Activated T-helper 9 cell treated with anti-CD3 and anti-CD28 coated beads, Interleukin-2, amount 50 U/mL, for 16 hours (primary cell): ENCODE measurements at regions not wholly inside any gene's neighbourhood (a gene's known extent, or its start where the extent isn't known, plus 50 kb on each side); places are given as distances from the start of the nearest gene placed in this dataset.
"Not testable (repeated sequence)": the region's sequence is repeated elsewhere in the genome, so short reads cannot be mapped to it uniquely, and the experiment has no call there.

ENCODE experiments used
- DNase-seq: peaks from one replicate; pipeline ENCODE4 v3.0.0-alpha.2; 2020; ENCODE audit warnings: low read depth

DNA sequence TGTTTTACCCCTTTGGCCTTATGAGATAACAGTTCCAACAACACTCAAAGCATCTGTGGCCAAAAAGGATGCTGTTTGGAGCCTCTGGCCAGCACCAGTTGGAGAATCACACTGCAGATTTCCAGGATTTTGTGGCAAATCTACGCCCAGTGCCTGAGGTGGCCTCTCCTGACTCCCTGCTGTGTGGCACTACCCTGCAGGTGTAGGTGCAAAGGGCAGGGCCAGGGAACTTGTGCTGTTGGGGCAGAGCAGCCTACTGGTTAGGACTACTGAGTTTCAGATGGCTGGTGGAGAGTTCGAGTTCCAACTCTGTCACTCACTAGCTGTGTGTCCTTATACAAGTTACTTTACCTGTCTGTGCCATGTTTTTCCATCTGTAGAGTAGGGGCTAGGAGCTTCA lies 170.5 kb downstream of the PTPRU start:
- no peak for DNase-seq

DNA sequence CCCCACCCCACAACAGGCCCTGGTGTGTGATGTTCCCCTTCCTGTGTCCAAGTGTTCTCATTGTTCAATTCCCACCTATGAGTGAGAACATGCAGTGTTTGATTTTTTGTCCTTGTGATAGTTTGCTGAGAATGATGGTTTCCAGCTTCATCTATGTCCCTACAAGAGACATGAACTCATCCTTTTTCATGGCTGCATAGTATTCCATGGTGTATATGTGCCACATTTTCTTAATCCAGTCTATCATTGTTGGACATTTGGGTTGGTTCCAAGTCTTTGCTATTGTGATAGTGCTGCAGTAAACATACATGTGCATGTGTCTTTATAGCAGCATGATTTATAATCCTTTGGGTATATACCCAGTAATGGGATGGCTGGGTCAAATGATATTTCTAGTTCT lies 163.9 kb downstream of the PTPRU start:
- DNase-seq = not testable (repeated sequence)

DNA sequence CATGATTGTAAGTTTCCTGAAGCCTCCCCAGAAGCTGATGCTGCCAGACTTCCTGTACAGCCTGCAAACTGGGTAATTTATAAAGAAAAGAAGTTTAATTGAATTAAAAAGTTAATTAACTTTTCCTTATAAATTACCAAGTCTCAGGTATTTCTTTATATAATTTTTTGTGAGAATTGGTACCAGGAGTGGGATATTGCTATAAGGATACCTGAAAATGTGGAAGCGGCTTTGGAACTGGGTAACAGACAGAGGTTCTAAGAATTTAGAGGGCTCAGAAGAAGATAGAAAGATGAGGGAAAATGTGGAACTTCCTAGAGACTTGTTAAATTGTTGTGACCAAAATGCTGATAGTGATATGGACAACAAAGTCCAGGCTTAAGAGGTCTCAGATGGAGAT lies 163.1 kb downstream of the PTPRU start:
- no peak for DNase-seq

DNA sequence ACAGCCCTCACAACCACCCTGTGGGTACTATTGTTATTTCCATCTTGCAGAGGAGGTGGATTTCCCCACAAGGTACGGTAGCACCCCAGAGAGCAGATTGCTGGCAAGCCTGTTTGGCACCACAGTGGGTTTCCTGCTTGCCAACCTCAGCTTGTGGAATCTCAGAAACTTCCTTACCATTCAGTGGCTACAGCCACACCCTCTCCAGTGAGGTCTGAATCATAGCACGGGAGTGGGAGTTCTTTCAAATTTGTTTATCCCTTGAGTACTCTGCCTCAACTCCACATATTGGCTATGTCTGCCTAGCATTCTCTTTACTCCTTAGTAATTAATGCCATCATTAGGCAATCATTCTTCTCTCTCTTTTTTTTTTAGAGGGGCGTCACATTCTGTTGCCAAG lies 162.1 kb downstream of the PTPRU start:
- DNase-seq = no peak

DNA sequence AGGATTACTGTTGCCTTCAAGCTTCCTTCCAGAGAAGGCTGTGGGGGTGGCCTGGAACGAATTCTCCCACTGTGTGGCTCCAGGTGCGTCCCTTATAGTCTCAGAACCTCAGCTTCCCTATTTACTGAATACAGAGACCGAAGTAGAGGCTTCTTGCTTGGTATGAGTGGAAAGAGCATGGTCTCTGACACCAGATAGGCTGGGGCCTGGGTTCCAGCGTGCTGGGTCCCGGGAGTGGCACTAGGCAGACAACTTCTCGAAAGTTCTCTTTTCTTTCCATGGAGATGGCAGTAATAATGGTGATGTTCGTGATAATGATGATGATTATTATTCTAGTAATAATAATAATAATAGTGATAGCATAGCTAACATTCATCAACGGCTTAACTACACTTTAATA lies 161.7 kb downstream of the PTPRU start:
- no peak for DNase-seq

DNA sequence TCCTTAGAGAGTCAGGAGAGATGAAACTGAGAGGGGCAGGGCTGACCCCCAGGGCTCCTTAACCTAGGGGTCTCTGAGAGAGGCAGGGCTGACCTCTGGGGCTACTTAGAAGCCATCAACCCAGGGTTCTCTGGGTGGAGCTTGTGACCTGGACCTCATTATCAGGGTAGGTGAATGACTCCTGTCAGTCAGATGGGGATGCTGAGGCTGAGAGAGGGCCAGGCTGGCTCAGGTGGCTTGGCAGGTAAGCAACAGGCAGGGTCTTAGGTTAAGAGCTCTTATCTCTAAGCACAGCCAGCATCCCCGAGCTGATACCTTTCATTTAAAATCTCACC lies 160.9 kb downstream of the PTPRU start:
- no peak for DNase-seq

DNA sequence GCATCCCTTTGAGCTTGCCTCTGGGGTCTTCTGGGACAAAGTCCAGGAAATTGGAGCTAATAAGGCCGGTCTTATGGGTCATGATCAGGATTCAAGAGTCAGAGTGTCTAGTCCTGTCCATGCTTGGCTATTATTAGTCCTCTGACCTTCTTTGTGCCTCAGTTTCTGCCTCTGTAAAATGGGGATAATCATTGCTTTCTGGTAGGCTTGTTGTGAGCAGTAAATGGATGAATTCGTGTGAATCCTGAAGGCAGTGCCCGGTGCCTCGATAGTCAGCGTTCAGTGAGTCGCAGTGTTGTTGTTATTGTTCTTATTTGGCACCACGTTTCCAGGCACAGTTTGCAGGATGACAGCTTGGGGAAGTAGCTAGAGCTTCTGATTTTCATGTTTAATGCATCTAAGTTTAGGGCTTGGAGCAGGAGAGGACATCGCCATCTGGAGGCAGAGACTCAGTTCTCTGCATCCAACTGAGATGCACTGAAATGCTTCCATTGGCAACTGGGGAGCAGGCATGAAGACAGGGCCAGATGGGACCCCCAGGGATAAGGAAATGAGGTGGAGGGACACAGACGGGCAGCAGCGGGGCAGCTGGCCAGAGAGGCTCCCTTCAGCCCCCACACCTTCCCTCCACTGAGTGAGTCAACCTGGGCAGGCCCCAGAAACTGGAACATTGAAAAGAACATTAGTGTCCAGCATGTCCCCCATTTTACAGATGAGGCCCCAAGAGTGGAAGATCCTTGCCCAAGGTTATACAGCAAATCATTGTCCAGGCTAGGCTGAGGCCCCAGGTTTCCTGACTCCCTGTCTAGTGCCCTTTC lies 160.3 kb downstream of the PTPRU start:
- no peak for DNase-seq

DNA sequence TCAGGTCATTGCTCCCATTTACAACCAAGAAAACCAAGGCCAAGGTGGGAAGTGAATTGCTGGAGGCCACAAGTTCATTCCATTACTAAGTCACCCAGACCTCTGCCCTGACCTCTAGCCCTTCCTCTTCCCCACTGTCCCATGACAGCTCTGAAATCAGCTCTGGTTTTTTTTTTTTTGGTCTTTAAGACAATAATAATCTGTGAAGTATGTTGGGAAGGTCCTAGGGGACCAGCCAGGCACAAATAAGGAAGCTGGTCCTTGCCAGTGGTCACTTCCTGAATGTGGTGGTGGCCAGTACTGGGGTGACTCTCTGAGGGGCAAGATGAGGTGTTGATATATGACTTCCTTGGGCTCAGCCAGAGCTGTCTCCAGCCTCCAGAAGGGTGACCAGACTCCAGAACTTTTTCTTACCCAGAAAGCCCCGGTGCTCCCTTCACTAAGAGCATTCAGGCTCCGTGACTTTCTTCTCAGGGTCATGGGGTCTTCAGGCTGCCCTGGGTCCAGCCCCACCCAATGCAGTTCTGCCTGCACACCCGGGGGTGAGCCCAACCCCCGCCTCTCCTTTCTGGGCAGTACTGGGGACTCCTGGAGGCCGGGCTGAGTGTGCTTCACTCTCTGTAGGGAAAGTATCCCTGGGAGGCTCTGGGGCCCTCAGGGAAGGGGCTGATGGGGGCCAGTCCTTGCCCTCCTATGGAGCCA lies 159.6 kb downstream of the PTPRU start:
- no peak for DNase-seq

DNA sequence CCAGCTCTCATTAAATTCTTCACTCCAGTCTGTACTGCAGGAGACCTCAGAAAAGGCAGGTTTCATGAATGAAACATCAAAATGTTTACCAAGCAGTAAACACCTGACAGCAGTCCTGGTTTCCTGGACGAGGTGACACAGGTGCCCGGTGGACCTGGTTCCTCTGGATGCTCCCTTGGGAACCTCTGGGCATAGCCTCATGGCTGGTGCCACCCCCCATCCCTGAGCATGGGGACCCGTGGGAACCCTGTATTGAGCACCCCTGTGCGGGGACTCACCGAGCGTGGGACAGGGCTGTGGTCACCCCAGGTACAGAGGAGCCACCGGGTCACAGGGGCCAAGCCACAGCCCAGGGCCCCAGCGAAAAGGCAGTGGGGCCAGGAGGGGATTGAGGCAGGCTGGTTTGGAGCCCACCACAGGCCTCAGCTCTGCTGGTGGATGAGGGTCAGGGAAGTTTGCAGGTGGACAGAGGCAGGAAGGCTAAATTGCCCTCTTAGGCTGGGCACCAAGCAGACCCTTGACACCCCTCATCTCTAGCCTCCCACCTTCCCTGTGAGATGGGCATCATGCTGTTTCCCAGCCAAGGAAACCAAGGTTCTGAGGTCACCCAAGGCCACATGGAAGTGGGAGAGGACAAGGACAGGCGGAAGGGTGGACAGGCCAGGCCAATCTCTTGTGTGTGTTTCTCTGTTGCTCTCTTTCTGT lies 158.4 kb downstream of the PTPRU start:
- DNase-seq = no peak

DNA sequence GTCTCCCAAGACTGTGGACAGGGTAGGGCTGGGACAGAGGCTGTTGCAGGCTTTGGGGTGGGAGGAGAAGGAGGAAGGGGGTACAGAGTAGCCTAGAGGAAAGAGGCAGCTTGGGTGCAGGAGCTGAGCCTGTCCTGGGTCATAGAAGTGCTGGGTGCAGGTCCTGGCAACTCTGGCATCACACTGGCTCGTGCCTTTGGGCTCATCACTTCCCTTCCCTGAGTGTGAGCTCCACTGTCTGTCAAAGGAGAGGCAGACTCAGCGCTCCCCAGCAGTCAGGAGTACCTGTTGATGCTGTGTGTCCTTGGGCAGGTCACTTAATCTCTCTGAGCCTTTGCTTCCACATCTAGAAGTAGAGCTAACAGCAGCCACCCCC lies 157.1 kb downstream of the PTPRU start:
- no peak for DNase-seq

DNA sequence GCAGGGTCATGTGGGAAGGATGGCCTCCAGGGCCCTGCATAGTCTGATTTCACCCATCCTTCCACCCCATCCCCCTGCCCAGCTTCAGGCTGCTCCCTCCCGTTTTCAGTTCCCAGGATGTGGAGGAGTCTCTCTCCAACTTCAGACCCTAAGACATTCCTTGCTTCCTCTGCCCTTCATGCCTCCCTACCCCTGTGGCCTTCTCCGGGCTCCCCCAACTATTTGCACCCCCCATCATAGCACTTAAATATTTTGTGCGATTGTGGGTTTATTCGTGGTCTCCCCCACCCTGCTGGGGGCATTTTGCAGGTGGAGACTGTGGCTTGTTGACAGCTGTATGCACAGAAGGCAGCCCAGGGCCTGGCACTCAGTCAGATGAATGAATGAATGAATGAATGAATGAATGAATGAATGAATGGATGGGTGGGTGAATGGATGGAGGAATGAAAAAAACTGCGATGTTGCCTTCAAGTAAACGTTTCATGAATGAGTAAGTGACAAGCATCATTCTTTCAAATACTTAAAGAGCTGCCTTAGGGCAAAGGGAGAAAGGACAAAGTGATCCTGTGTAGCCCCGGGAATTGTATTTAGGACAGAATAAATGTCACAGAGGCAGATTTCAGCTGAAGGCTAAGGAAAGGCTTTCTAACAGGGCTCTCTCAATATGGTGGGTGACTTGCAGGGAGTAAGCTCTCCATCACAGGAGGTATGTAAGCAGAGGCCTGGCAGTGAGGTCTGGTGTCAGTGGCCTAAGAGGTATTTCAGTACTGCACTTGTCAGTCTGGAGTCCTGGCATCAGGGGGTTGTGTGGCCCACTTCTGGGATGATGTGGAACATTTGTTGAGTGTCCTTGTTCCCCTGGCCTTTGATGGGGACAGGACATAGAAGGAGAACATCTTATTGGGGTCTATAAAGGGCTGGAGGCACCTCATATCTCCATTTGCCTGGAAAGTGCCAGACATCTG lies 156.4 kb downstream of the PTPRU start:
- DNase-seq = no peak

DNA sequence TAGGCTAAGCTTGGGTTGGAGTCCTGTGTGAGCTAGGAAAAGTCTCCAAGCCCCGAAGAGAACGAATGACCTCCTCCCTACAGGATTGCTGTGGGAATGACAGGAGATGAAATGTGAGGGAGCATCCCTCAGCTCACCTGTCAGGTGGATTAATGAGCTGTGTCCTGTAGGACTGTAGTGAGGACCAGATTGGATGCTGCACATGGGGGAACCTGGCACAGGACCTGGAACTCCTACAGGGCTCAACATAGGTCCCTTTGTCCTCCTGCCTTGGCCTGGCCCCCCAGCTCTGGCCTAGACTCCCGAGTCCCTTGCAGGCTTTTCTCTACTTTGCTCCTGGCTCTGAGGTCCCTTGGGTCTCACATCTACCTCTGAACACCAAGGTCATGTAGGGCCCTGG lies 155.7 kb downstream of the PTPRU start:
- DNase-seq = no peak

DNA sequence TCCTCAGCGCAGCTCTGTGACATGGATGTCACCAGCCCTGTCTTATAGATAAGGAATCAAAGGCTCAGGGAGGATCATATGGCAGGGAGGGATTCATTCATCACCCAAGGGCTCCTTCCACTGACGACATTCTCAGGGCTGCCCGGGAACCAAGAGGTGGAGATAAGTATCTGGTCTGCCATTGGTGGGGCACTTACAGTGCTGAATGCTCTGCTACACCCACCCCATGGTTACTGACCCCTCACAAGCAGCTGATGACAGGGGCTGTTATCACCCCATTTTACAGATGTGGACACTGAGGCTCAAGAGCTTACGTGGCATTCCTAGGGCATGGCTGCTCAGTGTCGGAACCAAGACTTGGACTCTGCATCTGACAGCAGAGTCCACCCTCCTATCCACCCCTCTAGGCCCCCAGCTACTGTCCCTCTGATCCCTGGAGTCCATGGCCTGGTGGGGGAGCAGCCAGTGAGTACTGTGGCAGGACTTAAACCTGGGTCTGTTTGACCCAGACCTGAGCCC lies 155.1 kb downstream of the PTPRU start:
- DNase-seq = no peak

DNA sequence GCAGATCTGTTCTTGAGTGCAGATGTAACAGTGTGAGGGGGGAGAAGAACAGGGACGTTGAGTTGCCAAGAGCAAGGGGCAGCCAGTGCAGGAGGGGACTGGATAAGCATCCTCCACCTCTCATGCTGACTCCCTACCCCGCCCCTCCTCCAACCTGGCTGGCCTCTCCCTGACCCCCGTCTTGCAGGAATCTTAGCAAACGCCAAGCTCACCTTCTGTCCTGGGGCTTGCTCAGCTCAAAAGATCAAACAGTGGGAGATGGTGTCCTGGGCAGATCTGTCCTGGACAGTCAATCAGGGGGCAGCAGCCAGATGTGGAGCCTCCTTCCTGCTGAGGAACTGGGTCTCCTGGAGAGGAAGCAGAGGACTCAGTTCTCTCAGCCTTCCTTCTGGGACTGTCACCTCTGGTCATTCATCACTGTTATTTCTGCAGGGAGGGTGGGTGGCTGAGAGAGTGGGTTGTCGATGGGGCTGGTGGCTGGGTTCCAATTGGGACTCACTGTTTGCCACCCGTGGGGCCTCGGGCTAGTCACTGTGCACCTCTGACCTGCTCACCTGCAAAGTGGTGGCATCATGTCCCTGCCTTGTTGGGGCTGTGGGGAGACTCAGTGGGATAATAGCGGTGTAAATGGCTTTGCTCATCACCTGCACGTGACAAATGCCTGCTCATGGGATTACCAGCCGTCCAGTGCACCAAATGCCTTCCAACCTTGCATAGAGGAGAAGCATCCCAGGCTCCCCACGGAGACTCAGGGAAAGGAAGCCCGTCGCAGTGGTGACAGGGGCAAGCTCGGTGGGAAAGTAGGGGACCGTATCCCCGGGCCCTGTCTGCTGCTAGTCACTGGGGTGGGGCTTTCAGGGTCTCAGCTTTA lies 154.4 kb downstream of the PTPRU start:
- DNase-seq = no peak

DNA sequence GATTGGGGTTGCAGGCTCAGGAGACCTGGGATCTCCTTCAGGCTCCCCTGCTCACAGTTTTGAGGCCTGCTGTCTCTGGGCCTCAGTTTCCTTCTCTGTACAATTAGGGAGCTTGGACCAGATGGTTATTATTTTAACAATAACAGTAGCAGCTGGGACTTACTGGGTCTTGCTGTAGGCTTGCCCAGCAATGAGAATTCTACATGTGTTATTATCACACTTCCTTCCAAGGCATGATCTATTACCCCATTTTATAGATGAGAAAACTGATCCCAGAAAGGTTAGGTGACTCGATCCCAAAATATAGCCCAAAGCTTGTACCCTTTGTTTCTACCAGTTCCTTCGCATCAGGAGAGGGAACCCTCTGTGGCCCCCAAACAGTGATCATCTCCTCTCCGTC lies 153.8 kb downstream of the PTPRU start:
- no peak for DNase-seq

DNA sequence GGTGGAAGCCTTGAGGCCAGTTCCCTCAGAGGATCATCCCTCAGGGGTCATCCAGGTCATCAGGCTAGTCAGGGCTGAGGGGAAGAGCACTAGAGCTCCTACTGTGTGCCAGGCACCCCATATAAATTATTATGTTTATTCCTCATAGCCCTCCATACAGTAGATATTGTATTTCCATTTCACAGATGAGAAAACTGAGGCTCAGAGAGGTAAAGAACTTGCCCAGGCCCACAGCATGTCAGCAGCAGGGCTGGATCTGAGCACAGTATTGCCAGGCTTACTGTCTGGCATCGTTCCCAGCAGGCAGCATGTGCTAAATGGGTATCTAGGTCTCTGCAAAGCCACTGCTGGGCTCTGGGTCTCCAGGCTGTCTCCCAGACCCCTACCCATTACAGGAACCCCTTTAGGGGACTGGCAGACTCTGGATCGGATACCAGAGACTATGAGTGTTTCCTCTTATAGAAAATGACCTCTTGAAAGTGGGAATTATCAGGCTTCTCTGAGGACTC lies 153.3 kb downstream of the PTPRU start:
- no peak for DNase-seq

DNA sequence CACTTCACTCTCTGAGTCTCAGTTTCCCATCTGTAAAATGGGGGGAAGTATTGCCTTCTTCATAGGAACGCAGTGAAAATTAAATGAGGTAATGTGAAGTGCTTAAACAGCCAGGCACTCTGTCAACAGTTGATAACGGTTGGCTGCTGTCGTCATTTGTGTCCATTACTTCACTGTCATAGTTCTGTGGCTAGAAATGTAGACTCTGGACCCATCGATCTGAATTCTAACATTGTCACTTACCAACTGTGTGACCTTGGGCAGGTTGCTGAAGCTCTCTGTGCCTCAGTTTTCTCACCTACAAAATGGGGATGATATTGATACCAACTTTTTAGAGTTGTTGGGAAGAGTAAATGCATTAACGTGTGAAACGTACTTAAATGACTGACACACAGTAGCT lies 152.6 kb downstream of the PTPRU start:
- no peak for DNase-seq

DNA sequence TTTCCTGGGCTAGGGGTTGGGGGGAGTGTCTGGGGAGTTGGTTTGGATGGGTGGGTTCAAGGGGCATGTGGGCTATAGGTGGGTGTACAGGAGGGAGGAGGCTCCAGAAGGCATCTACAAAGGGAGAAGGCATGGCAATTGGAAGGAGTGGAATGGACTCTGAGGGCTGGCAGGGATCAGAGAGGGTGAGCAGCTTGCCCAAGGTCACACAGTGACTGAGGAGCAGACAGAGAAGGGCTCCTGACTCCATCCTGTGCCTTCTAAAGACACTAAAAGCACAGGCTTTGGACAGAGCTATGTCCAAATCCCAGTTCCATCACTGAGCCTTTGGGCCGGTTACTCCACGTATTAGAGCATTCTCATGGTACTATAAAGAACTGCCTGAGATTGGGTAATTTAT lies 151.8 kb downstream of the PTPRU start:
- no peak for DNase-seq

DNA sequence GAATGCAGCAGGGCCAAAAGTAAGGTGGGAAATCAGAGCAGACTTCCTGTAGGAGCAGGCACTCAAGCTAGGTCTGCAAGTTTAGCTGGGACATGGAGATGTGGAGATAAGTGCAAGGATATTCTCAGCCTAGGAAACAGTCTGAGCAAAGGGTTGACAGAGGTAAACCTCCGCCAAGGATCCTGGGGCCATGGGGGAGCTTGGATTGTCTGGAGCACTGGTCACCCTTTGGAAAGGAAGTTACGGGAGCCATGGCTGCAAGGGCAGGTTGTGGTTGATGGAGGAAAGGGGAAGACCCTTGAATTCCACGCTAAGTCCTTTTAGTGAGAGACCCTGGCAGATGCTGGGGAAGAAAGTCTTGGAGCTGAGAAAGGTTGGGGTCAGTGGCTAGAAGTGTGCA lies 150.9 kb downstream of the PTPRU start:
- DNase-seq = no peak

DNA sequence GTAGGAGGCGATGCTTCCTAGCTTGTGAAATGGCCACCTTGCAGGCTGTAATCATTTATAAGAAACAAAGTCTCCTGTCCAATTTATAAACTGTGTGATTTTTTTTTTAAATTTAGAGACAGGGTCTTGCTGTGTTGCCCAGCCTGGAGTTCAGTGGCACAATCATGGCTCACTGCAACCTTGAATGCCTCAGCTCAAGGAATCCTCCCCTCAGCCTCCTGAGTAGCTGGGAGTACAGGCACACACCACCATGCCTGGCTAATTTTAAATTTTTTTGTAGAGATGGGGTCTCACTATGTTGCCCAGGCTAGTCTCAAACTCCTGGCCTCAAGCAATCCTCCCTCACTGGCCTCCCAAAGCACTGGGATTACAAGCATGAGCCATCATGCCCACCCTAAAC lies 150.1 kb downstream of the PTPRU start:
- DNase-seq = not testable (repeated sequence)

DNA sequence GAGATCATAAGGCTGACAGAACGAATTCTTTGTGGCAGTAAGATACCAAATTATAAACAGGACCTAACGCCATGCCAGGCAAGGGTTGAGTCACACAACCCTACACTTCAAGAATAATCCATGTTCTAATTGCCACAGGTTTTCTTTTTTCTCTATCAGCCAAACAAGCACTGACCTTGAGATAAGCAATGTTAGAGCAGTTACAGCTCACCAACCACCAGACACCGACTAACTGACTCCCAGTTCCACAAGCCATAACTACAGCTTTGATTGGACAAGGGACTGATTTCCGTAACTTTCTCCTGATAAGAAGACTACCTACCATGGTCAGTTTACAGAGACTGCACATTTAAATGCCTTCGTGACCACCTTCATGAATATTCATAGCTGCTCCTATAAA lies 149.6 kb downstream of the PTPRU start:
- DNase-seq = no peak
